ENCODE measurements at regions not wholly inside any gene's neighbourhood (a gene's known extent, or its start where the extent isn't known, plus 50 kb on each side); places are given as distances from the start of the nearest gene placed in this dataset.
A peak's percentile ranks its signal among the peaks of the same experiment; 100 is the strongest.

DNA sequence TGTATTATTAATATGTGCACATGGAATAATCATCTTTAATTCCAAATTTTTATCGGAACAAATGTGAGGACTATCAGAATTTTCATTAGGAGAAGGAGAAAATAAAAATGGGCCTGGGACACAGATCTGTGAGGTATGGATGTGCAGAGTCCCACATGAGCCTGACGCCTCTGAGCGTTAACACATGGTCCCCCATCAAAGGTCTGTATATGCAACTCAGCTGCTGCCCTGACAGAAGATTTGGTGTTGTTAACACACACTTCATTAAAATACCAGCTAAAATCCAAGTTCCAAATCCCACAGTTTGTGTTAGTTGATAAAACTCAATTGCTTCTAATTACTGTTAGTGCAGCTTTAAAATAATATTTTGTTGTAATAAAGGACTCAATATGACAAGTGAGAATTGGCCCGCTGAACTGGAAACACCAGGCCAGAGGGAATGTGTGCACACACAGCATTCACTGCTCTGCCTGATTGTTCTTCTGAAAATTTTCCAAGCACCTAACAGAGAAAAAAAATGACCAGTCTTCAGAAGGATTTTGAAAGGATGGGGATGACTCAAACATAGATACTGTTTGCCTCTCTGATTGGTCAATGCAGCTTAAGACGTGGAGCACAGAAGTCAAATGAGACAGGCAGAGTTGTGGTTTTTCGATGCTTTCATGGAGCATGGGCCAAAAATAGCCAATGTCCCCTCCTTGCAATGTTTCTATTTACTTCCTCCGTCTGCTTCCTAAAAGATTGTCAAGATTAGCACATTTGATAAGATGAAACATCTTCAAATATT is 266.6 kb downstream of the NKX6-1 start:
- H3K4me1 Mint-ChIP-seq (ENCODE audit: insufficient read depth, unreplicated experiment), result no peaks in the 10 kb centered on the region
- peaks cover under 1% of the 10 kb centered on the region for H3K27me3 Mint-ChIP-seq (ENCODE audit: insufficient read depth, unreplicated experiment)
- intact Hi-C loops (cut with micrococcal nuclease), result no loop called here
- no TSS peak for BruUV-seq (replicated peaks)
- no peaks in the 10 kb centered on the region for H3K9me3 Mint-ChIP-seq (ENCODE audit: unreplicated experiment)
- H3K27ac Mint-ChIP-seq (ENCODE audit: low read depth, unreplicated experiment), result no peak overlapping the region
- DNase-seq (ENCODE audit: unreplicated experiment), result peak; percentile 17
- ChIA-PET CTCF (interaction anchor here (0.5 to 1.8 kb wide), 3 partner anchors 12 to 773 kb away, joined by 3 to 5 read pairs (median 3); no protein-coding TSS in a partner anchor), POLR2A (interaction anchor here (0.6 kb wide), 1 partner anchor 128 kb away, joined by 3 read pairs; no protein-coding TSS in a partner anchor)
- H3K36me3 Mint-ChIP-seq (ENCODE audit: insufficient read depth, unreplicated experiment), result no peaks in the 10 kb centered on the region
- H3K4me3 Mint-ChIP-seq (ENCODE audit: unreplicated experiment), result no peak overlapping the region
- TF ChIP-seq, protein P1, sequence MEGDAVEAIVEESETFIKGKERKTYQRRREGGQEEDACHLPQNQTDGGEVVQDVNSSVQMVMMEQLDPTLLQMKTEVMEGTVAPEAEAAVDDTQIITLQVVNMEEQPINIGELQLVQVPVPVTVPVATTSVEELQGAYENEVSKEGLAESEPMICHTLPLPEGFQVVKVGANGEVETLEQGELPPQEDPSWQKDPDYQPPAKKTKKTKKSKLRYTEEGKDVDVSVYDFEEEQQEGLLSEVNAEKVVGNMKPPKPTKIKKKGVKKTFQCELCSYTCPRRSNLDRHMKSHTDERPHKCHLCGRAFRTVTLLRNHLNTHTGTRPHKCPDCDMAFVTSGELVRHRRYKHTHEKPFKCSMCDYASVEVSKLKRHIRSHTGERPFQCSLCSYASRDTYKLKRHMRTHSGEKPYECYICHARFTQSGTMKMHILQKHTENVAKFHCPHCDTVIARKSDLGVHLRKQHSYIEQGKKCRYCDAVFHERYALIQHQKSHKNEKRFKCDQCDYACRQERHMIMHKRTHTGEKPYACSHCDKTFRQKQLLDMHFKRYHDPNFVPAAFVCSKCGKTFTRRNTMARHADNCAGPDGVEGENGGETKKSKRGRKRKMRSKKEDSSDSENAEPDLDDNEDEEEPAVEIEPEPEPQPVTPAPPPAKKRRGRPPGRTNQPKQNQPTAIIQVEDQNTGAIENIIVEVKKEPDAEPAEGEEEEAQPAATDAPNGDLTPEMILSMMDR (IDR thresholded peaks at IDR 0.05; ENCODE audit: unreplicated experiment), result no peak

DNA sequence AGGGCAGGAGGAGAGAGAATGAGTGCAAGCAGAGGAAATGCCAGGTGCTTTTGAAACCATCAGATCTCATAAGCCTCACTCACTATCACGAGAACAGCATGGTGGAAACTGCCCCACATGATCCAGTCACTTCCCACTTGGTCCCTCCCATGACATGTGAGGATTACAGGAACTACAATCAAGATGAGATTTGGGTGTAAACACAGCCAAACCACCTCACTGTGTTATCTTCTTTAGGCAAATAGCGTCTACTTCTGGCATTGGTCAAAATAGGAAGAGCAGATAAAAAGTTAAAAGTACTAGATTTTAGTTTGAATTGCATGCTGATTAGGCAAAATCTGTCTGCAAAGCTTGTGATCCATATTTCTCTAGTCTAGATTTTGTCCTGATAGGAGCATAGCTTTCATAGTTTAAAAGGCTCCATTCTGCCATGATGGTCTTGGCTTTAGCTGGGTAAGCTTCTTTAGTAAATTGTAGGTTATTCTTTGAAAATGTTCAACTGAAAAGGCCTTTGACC is 267.5 kb downstream of the NKX6-1 start:
- BruUV-seq (replicated peaks), result no TSS peak
- ChIA-PET POLR2A (no interaction called here), CTCF (no interaction called here)
- Mint-ChIP-seq H3K36me3 (ENCODE audit: insufficient read depth, unreplicated experiment) (no peaks in the 10 kb centered on the region), H3K27me3 (ENCODE audit: insufficient read depth, unreplicated experiment) (peaks cover 10% of the 10 kb centered on the region), H3K4me3 (ENCODE audit: unreplicated experiment) (no peak overlapping the region), H3K9me3 (ENCODE audit: unreplicated experiment) (no peaks in the 10 kb centered on the region), H3K27ac (ENCODE audit: low read depth, unreplicated experiment) (no peak overlapping the region), H3K4me1 (ENCODE audit: insufficient read depth, unreplicated experiment) (no peaks in the 10 kb centered on the region)
- no peak for DNase-seq (ENCODE audit: unreplicated experiment)
- TF ChIP-seq, protein P1 (IDR thresholded peaks at IDR 0.05; ENCODE audit: unreplicated experiment), result no peak
- intact Hi-C loops (cut with micrococcal nuclease), result no loop called here

DNA sequence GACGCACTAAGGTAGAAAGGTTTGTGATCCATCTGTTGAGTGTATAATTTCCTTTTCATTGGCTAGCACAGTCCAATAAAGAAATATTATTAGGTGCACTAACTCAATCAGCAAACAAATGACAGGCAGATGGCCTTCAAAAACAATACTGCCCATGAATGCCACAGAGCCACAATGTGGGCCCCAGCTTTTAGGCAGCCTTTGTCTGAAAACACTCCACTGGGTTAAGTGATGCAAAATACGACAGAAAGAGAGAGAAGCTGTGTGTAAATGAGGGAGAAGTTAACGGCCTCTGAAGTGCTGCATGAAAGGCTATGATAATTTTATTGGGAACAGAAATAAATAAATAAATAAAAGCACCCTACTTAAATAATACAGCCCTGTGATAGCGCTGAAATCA is 274.6 kb downstream of the NKX6-1 start:
- no peaks in the 10 kb centered on the region for H3K4me1 Mint-ChIP-seq (ENCODE audit: insufficient read depth, unreplicated experiment)
- TF ChIP-seq, protein P1 (IDR thresholded peaks at IDR 0.05; ENCODE audit: unreplicated experiment), result no peak
- no peak for DNase-seq (ENCODE audit: unreplicated experiment)
- POLR2A ChIA-PET, result interaction anchor here (0.8 kb wide), 1 partner anchor 11 kb away, joined by 3 read pairs; no protein-coding TSS in a partner anchor
- CTCF ChIA-PET, result interaction anchor here (0.8 kb wide), 1 partner anchor 15 kb away, joined by 3 read pairs; no protein-coding TSS in a partner anchor
- no peak overlapping the region for H3K4me3 Mint-ChIP-seq (ENCODE audit: unreplicated experiment)
- intact Hi-C loops (cut with micrococcal nuclease), result no loop called here
- BruUV-seq (replicated peaks), result no TSS peak
- no peaks in the 10 kb centered on the region for H3K9me3 Mint-ChIP-seq (ENCODE audit: unreplicated experiment)
- peaks cover 11% of the 10 kb centered on the region for H3K27me3 Mint-ChIP-seq (ENCODE audit: insufficient read depth, unreplicated experiment)
- H3K27ac Mint-ChIP-seq (ENCODE audit: low read depth, unreplicated experiment), result no peak overlapping the region
- no peaks in the 10 kb centered on the region for H3K36me3 Mint-ChIP-seq (ENCODE audit: insufficient read depth, unreplicated experiment)

DNA sequence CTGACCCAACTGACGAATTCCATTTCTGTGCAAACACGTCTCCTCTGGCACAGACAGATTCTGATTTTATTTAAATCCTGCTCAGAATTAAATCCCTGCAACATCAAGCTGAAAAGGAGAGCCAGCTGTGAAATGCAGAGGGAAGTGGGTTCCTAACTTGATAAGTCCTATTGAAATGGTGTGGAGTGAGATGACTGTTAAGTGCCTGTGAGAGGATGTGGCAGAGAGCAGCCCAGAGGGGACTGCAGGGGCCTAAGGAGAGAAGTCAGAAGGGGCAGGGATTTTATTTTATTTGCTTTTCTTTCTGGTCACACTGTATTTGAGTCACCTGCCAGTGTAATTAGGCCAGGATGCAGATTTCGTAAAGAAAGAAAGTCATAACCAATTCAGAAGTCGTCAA is 277.4 kb downstream of the NKX6-1 start:
- DNase-seq (ENCODE audit: unreplicated experiment), result no peak
- no TSS peak for BruUV-seq (replicated peaks)
- Mint-ChIP-seq H3K27ac (ENCODE audit: low read depth, unreplicated experiment) (no peak overlapping the region), H3K4me1 (ENCODE audit: insufficient read depth, unreplicated experiment) (no peaks in the 10 kb centered on the region), H3K9me3 (ENCODE audit: unreplicated experiment) (no peaks in the 10 kb centered on the region), H3K4me3 (ENCODE audit: unreplicated experiment) (no peak overlapping the region), H3K36me3 (ENCODE audit: insufficient read depth, unreplicated experiment) (no peaks in the 10 kb centered on the region), H3K27me3 (ENCODE audit: insufficient read depth, unreplicated experiment) (peaks cover 3% of the 10 kb centered on the region)
- intact Hi-C loops (cut with micrococcal nuclease), result no loop called here
- TF ChIP-seq, protein P1 (IDR thresholded peaks at IDR 0.05; ENCODE audit: unreplicated experiment), result no peak
- ChIA-PET POLR2A (no interaction called here), CTCF (interaction anchor here (1.8 kb wide), 1 partner anchor 11 kb away, joined by 5 read pairs; no protein-coding TSS in a partner anchor)

Measured in MCF 10A (cell line).